Astrocyte (in vitro differentiated cells and primary cell): ENCODE measurements at regions not wholly inside any gene's neighbourhood (a gene's known extent, or its start where the extent isn't known, plus 50 kb on each side); places are given as distances from the start of the nearest gene placed in this dataset.

Experiments
- CTCF ChIP-seq: IDR thresholded peaks from 2 replicates; pipeline ENCODE4 v1.5.1; 2011; ENCODE audit warnings: low read depth, mild to moderate bottlenecking, inconsistent platforms, low read length, moderate library complexity; ENCODE audit not compliant: insufficient read depth
- EZH2 ChIP-seq: IDR thresholded peaks from 2 replicates; pipeline ENCODE4 v1.6.1; 2012; ENCODE audit warnings: mild to moderate bottlenecking, low read length, inconsistent platforms; ENCODE audit not compliant: insufficient read depth

GRCh38 chr1:110774398-110774797 is 98.5 kb upstream of the CD53 start:
- TF ChIP-seq CTCF (no peak), EZH2 (no peak)
